ENCODE measurements at regions not wholly inside any gene's neighbourhood (a gene's known extent, or its start where the extent isn't known, plus 50 kb on each side); places are given as distances from the start of the nearest gene placed in this dataset.

GRCh38 chr14:84533181-84533725 is 996.7 kb upstream of the FLRT2 start:
- TF ChIP-seq CTCF (IDR thresholded peaks at IDR 0.05) (no peak), REST (IDR thresholded peaks at IDR 0.05; ENCODE audit: insufficient read depth in 1 of 2, low read depth in 2 of 2, low read length in 1 of 2) (no peak), SIN3A (IDR thresholded peaks at IDR 0.05; ENCODE audit: borderline replicate concordance, insufficient read depth, low read depth, low read length) (no peak), POLR2AphosphoS5 (IDR thresholded peaks at IDR 0.05; ENCODE audit: low read depth, low read length) (no peak)
